Fibroblast of villous mesenchyme (primary cell): ENCODE measurements at regions not wholly inside any gene's neighbourhood (a gene's known extent, or its start where the extent isn't known, plus 50 kb on each side); places are given as distances from the start of the nearest gene placed in this dataset.

Experiments
- DNase-seq: peaks from one replicate; pipeline ENCODE4 v3.0.0-alpha.2; 2010; ENCODE audit warnings: low read depth
- H3K4me3 ChIP-seq: 2 replicates; pipeline ENCODE4 v1.5.1; 2011; ENCODE audit warnings: low read depth, mild to moderate bottlenecking, low read length
- CTCF ChIP-seq: IDR thresholded peaks from 2 replicates; pipeline ENCODE4 v1.5.1; 2012; ENCODE audit warnings: low read depth, mild to moderate bottlenecking, low read length; ENCODE audit not compliant: insufficient read depth

DNA sequence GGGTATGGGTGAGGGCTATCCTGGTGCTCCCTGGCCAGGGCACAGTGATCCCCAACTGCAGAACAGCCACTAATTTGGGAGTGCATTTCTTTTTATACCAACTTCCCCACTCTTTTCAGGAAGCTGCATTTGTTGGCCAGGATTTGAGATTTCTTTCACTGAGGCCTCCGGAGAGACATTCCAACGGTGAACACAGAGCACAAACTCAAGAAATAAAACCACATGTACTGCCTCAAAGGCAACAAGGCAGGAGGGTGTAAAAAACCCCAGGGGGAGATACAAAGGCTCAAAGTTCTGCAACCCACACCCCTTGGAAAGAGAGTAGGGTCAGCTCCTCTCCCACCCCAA, 65.3 kb downstream of the CPN2 start:
- no peak for TF ChIP-seq CTCF
- no peak overlapping the region for H3K4me3 ChIP-seq
- no peak for DNase-seq

GRCh38 chr3:194286375-194287146, 64.6 kb downstream of the CPN2 start:
- no peak overlapping the region for H3K4me3 ChIP-seq
- TF ChIP-seq CTCF = no peak
- no peak for DNase-seq

GRCh38 chr3:194287374-194287773, 63.8 kb downstream of the CPN2 start:
- H3K4me3 ChIP-seq = no peak overlapping the region
- no peak for DNase-seq
- peak; percentile 10 for TF ChIP-seq CTCF

DNA sequence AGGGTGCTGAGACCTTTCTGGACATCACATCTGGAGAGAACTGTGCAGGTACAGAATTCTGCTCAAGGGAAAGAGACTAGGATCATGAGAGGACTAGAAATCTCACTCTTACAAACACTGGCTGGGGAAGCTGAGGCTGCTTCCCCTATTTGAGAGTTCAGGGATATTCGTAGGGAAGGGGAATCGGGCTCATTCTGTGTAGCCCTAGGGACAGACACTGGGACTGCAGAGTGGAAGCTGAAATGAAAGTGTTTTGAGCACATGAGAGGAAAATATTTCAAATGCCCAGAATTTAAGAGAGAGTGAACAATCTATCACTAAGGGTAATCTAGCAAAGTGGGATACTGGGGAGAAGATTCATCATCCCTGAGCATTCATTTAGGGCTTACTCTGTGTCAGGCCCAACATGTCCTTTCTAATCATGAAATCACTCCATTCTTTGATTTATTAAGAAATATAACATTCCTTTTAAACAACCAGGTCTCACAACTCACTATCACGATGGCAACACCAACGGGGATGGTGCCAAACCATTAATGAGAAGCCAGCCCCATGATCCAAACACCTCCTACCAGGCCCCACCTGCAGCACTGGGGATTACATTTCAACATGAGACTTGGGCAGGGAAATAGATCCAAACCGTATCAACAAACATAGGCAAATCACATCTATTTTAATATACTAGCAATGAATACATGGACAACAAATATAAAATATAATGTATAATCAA, 63.0 kb downstream of the CPN2 start:
- DNase-seq = no peak
- no peak for TF ChIP-seq CTCF
- H3K4me3 ChIP-seq = no peak overlapping the region
